Esophagus squamous epithelium (tissue), 4 donors: ENCODE measurements at regions not wholly inside any gene's neighbourhood (a gene's known extent, or its start where the extent isn't known, plus 50 kb on each side); places are given as distances from the start of the nearest gene placed in this dataset.

ENCODE experiments used
- CTCF ChIP-seq, 6 experiments: fragments of 450-650 bp in 4 of 6; fragments of 200-600 bp in 2 of 6; sonication (generic) in 2 of 6; IDR thresholded peaks; one replicate each; pipeline ENCODE4 v1.5.1; 2016 to 2019; ENCODE audit warnings: antibody characterized with exemption in 6 of 6, mild to moderate bottlenecking in 4 of 6, moderate library complexity in 4 of 6
- POLR2A ChIP-seq, 4 donors: fragments of 450-650 bp; IDR thresholded peaks; one replicate each; pipeline ENCODE4 v1.6.1; 2017; ENCODE audit warnings: antibody characterized with exemption in 4 of 4, mild to moderate bottlenecking in 4 of 4, moderate library complexity in 3 of 4

GRCh38 chr4:31851946-31852345 lies 1131.8 kb downstream of the PCDH7 start:
- TF ChIP-seq CTCF (IDR thresholded peaks at IDR 0.05) (no peak), POLR2A (IDR thresholded peaks at IDR 0.05) (no peak)
